ACHN (cell line): ENCODE measurements at regions not wholly inside any gene's neighbourhood (a gene's known extent, or its start where the extent isn't known, plus 50 kb on each side); places are given as distances from the start of the nearest gene placed in this dataset.
A peak's percentile ranks its signal among the peaks of the same experiment; 100 is the strongest.
"Not testable (repeated sequence)": the region's sequence is repeated elsewhere in the genome, so short reads cannot be mapped to it uniquely, and the experiment has no call there.

Experiments used
- DNase-seq: peaks from one replicate; pipeline ENCODE4 v3.0.0-alpha.2; 2015
- in situ Hi-C: cut with HindIII; loops from 2 replicates; pipeline ENCODE4 v1.10.0; 2017; ENCODE audit warnings: low sequenced_read_pairs, low pct_ligation_motif_present, low pct_unique_long_range_greater_than_20kb

GRCh38 chr16:16723819-16724519 is 345.0 kb downstream of the NPIPA7 start:
- in situ Hi-C loops, DNase-seq: not testable (repeated sequence)

DNA sequence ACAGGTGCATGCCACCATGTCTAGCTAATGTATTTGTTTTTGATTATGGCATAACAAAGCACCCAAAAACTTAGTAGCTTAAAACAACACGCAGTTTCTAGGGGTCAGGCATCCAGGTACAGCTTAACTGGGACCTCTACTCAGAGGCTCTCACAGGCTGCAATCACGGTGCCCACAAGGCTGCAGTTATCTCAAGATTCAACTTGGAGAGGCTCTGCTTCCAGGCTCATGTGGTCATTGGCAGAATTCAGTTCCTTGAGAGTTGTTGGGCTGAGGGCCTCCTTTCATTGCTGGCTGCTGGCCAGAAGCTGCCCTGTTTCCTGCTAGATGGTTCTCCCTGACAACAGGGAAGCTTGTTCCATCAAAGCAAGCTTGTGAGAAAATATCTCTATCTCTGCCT is 348.1 kb downstream of the NPIPA7 start:
- DNase-seq, in situ Hi-C loops: not testable (repeated sequence)

- in situ Hi-C loops, result not testable (repeated sequence)
Observed at GRCh38 chr16:16742573-16742972, 363.6 kb downstream of the NPIPA7 start.

DNA sequence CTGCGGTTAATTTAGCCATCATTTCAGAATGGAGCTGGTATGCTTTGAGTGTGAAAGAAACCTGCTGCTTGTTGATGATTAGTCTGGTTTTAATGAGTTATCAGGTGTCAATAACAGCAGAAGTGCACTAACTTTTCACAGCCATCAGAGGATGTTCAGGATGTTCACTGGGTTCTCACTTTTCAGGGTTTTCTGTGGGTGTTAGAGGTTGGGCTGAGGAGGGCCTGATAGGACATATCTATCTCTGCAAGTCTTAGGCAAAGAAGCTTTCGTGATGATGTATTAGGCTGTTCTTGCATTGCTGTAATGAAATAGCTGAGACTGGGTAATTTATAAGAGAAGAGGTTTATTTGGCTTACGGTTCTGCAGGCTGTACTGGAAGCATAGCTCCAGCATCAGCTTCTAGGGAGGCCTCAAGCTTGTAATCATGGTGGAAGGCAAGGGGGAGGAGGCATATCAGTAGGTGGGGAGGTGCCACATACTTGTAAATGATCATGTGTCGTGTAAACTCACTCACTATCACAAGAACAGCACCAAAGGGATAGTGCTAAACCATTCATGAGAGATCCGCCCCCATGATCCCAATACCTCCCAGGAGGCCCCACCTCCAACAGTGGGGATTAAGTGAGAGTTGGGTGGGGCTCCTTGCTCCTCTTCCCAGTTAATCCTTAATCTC is 376.2 kb downstream of the NPIPA7 start:
- in situ Hi-C loops, DNase-seq: not testable (repeated sequence)

More at GRCh38 chr16:16742573-16742972, 363.6 kb downstream of the NPIPA7 start:
- DNase-seq, result not testable (repeated sequence)

DNA sequence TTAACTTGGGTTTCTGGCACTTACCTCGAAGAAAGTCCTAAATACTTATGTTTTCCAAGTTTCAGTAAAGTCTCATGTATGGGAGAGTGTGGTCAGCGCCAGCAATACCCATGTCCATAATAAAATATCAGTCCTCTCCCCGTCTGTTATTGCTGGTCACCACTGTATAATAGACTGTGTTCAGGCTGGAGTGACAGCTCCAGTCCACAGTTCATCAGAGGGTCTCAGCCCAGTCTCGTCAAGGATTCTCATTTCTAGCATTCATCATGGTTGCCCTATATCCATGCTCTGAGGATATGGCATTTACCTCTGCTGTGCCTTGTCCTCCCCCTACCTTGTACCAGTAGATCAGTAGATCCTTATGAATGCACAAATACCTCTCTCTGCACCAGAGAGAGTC is 384.5 kb downstream of the NPIPA7 start:
- no peak for DNase-seq
- in situ Hi-C loops, result no loop called here

- DNase-seq, in situ Hi-C loops: not testable (repeated sequence)
Observed at GRCh38 chr16:16770717-16771116, 391.8 kb downstream of the NPIPA7 start.

GRCh38 chr16:16774389-16774788 is 395.4 kb downstream of the NPIPA7 start:
- no peak for DNase-seq
- in situ Hi-C loops, result no loop called here

DNA sequence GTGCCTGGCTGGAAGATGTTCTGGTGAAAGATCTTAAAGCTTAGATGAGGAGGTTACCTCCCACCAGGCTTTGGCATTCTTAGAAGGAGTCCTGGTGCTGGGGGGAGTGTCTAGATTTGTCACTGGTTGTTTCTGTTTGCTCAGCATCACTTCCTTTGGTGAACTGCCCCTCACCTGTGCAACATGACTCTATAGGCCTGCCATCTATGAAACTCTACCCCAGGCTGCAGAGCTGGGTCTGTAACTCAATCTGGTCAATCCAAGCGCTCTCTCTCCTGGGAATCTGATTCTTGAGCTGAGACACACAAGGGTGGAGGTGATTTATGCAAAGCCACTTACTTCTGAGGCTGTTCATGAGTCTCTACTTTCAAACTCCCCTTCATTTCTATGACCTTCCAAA is 399.4 kb downstream of the NPIPA7 start:
- in situ Hi-C loops, result no loop called here
- no peak for DNase-seq

DNA sequence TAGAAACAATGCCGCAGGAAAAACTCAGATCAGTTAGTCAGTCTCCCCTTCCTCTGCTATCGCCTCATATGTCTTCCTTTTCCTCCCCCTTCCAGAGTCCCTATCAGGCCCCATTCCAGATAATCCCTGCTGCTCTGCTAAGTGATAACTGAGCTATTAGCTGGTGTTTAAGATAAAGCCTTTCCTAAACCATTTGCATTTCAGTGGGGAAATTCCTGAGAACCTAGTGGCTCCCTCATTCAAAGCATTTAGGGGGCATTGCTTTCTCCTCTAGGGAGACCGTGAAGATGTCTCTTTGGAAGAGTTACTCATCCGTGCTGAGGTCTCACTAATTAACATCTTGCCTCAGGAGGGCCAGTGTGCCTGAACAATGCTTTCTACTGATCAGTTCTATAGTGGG is 401.6 kb downstream of the NPIPA7 start:
- DNase-seq, result no peak
- in situ Hi-C loops, result no loop called here

DNA sequence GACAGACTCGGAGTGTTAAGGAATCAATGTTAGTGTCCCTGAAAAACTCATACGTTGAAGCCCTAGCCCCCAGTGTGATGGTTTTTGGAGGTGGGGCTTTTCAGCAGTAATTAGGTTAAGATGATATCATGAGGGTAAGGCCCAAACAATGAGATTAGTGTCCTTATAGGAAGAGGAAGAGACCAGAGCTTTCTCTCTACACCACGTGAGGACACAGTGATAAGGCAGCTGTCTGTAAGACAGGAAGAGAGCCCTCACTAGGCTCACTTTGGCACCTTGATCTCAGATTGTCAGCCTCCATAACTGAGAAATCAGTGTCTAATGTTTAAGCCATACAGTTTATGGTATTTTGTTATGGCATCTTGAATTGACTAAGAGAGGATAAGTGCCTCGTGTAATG is 403.2 kb downstream of the NPIPA7 start:
- in situ Hi-C loops, result no loop called here
- no peak for DNase-seq

DNA sequence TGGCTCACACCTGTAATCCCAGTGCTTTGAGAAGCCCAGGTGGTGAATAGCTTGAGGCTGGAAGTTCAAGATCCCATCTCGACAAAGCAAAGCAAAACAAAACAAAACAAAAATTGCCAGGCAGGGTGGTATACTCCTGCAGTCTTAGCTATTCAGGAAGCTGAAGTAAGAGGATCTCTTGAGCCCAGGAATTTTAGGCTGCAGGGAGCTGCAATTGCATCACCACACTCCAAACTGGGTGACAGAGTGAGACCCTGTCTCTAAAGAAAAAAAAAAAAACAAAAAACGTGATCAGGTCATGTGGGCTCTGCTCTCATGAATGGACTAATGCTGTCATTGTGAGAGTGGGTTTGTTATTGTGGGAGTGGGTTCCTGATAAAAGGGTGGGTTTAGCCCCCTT is 409.1 kb downstream of the NPIPA7 start:
- in situ Hi-C loops, result no loop called here
- no peak for DNase-seq

- in situ Hi-C loops, result no loop called here
Observed at GRCh38 chr16:16790597-16790996, 411.7 kb downstream of the NPIPA7 start.

GRCh38 chr16:16791051-16791450 is 412.1 kb downstream of the NPIPA7 start:
- in situ Hi-C loops, result no loop called here
- no peak for DNase-seq

More at GRCh38 chr16:16790597-16790996, 411.7 kb downstream of the NPIPA7 start:
- DNase-seq, result no peak

DNA sequence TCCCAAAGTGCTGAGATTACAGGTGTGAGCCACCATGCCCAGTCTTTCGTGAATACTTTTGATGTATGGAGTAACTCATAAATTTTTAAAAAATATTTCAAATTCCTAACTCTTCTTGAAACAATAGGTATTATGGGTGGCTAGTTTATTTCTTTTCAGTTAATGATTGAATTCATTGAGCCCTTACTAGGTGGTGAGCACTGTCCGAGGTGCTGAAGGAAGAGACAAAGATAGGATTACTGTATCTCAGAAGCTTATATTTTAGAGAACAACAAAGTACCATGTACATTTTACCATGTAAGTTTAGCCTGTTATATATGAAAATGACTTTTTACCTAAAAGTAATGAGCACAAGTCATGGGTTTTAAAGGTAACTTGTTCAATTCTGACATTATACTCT is 418.3 kb downstream of the NPIPA7 start:
- in situ Hi-C loops, result no loop called here
- peak; percentile 46 for DNase-seq

DNA sequence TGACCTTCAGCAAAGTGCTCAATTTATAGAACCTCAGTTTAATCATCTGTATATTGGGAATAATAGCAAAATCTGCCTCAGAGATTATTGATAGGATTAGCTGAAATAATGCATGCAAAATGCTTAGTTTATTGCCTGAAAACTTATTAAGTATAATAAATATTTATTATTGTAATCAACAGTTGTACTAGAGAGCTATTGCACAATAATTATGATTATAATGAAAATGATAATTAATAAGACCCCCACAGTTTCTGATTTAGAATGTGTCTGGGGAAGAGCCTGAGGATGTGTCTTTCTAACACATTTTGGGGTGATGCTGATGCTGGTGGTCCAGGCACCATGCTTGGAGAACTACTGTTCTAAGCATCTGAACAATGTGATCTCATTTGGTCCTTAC is 419.6 kb downstream of the NPIPA7 start:
- in situ Hi-C loops, result no loop called here
- no peak for DNase-seq

DNA sequence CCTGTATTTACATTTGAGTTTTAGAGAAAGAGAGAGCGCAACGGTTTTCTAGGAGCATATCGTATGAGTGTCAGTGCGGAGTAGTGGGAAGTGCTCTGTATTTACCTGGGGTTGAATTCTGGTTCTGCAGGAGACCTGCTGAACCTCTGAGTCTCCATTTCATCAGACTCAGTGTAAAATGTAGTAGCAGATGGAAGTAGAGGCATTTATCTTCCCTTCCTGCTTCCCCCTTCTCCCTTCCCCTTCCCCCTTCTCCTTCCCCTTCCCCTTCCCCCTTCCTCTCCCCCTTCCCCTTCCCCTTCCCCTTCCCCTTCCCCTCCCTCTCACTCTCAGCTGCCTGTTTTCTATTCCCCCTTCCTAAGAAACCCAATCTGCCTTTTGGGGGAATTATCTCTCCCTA is 426.9 kb downstream of the NPIPA7 start:
- DNase-seq, result no peak
- in situ Hi-C loops, result no loop called here

DNA sequence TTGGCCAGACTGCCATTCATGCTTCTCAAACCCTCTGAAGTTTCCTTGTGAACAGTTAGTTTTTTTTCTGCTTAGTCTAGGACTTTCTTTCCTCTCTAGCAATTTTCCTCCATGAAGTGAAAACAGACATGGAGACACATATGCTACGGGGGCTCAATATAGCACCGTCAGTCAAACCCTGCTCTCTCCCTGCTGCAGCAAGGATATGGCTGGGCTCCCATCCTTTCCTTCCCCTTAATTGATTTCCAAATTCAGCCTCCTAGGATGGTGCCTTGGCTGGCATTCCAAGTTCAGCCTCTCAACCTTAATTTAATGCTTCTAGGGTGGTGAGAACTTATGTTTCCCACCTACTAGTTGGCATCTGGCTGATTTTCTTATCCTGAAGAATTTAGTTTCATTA is 436.7 kb downstream of the NPIPA7 start:
- in situ Hi-C loops, result no loop called here
- no peak for DNase-seq

GRCh38 chr16:16817196-16817595 is 438.3 kb downstream of the NPIPA7 start:
- in situ Hi-C loops, result no loop called here
- DNase-seq, result no peak

DNA sequence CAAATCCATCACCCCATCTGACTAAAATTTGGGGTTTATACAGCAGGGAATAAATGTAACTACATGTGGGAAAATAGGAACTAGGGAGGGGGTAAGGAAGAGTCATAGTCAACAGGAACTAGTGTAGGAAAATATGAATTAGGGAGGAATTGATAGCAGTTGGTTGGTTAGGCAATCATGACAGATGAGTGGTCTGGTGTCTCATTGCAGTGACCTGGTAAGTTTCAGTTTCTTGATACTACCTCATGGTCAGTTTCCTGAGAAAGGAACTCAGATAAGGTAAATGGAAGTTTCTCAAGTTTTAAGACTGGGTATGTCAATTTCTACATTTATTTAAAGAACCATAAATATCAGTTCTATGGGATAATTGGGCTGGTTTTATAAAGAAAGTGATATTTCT is 442.3 kb downstream of the NPIPA7 start:
- DNase-seq, result no peak
- in situ Hi-C loops, result no loop called here

GRCh38 chr16:16828913-16829398 is 450.0 kb downstream of the NPIPA7 start:
- no peak for DNase-seq

More at GRCh38 chr16:16828913-16829398, 450.0 kb downstream of the NPIPA7 start:
- in situ Hi-C loops, result no loop called here
